Thoracic aorta (tissue), 2 donors: ENCODE measurements at regions not wholly inside any gene's neighbourhood (a gene's known extent, or its start where the extent isn't known, plus 50 kb on each side); places are given as distances from the start of the nearest gene placed in this dataset.
"Not testable (repeated sequence)": the region's sequence is repeated elsewhere in the genome, so short reads cannot be mapped to it uniquely, and the experiment has no call there.

Source experiments
- ATAC-seq: fragments of 150-250 bp; one replicate; pipeline ENCODE4 v1.8.0; 2017; ENCODE audit warnings: low read depth; ENCODE audit not compliant: insufficient number of reproducible peaks, low FRiP score
- DNase-seq: peaks from one replicate; pipeline ENCODE4 v3.0.0-alpha.2; 2020; ENCODE audit warnings: low spot score
- H3K27ac ChIP-seq, 2 donors: fragments of 200-600 bp; sonication (generic); 1 replicate in 1 of 2; 2 replicates in 1 of 2; pipeline ENCODE4 v1.5.1; 2016; ENCODE audit warnings: mild to moderate bottlenecking in 2 of 2, moderate library complexity in 2 of 2
- H3K27me3 ChIP-seq: fragments of 200-600 bp; sonication (generic); replicated peaks from 2 replicates; pipeline ENCODE4 v1.6.0; 2016; ENCODE audit warnings: mild to moderate bottlenecking; ENCODE audit not compliant: insufficient read depth
- H3K36me3 ChIP-seq: fragments of 200-600 bp; sonication (generic); one replicate; pipeline ENCODE4 v1.5.1; 2016
- H3K4me1 ChIP-seq, 2 donors: fragments of 200-600 bp; sonication (generic); 1 replicate in 1 of 2; 2 replicates in 1 of 2; pipeline versions ENCODE4 v1.5.1 to v1.6.0; 2016; ENCODE audit warnings: low read depth in 2 of 2, mild to moderate bottlenecking in 1 of 2; ENCODE audit not compliant: control insufficient read depth in 1 of 2
- H3K4me3 ChIP-seq: fragments of 200-600 bp; sonication (generic); 2 replicates; pipeline ENCODE4 v1.5.1; 2016; ENCODE audit warnings: mild to moderate bottlenecking
- H3K9me3 ChIP-seq: fragments of 200-600 bp; sonication (generic); 2 replicates; pipeline ENCODE4 v1.5.1; 2016
- CTCF ChIP-seq: fragments of 200-600 bp; sonication (generic); IDR thresholded peaks from one replicate; pipeline ENCODE4 v1.5.1; 2019; ENCODE audit warnings: antibody characterized with exemption

- ATAC-seq = no peak
- H3K4me1 ChIP-seq = no peaks in the 10 kb centered on the region
- H3K36me3 ChIP-seq = no peaks in the 10 kb centered on the region
- no peak overlapping the region for H3K27ac ChIP-seq
- H3K4me3 ChIP-seq = no peak overlapping the region
- no peak for TF ChIP-seq CTCF
- no peaks in the 10 kb centered on the region for H3K9me3 ChIP-seq
- no peak for DNase-seq
- no peaks in the 10 kb centered on the region for H3K27me3 ChIP-seq
Observed at GRCh38 chr5:90326995-90327394, 82.6 kb downstream of the CETN3 start.

DNA sequence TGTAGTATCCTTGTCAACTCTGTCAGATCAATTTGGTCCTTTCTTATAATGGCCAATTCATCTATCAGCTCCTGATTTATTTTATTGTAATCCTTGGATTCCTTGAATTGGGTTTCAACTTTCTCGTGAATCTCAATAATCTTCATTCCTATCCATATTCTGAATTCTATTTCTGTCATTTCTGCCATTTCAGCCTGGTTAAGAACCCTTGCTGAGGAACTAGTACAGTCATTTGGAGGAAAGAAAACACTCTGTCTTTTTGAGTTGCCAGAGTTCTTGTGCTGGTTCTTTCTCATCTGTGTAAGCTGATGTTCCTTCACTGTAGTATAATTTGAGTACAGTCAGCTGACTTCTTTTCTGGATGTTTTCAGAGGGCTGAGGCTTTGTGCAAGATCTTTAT lies 84.5 kb downstream of the CETN3 start:
- no peak for ATAC-seq

GRCh38 chr5:90320348-90320747 lies 89.2 kb downstream of the CETN3 start:
- ATAC-seq, DNase-seq, H3K4me3 ChIP-seq, H3K9me3 ChIP-seq, H3K4me1 ChIP-seq, H3K36me3 ChIP-seq, H3K27me3 ChIP-seq, H3K27ac ChIP-seq: not testable (repeated sequence)

More for the DNA sequence above, 84.5 kb downstream of the CETN3 start:
- no peak overlapping the region for H3K27ac ChIP-seq
- no peaks in the 10 kb centered on the region for H3K27me3 ChIP-seq
- H3K4me1 ChIP-seq = no peaks in the 10 kb centered on the region
- no peak overlapping the region for H3K4me3 ChIP-seq
- no peaks in the 10 kb centered on the region for H3K36me3 ChIP-seq
- H3K9me3 ChIP-seq = peaks cover 4% of the 10 kb centered on the region
- no peak for DNase-seq
- TF ChIP-seq CTCF = no peak

GRCh38 chr5:90312027-90312426 lies 97.5 kb downstream of the CETN3 start:
- no peaks in the 10 kb centered on the region for H3K36me3 ChIP-seq
- TF ChIP-seq CTCF = no peak
- peaks cover 0 to 8% of the 10 kb centered on the region in 2 donors for H3K4me1 ChIP-seq
- no peaks in the 10 kb centered on the region for H3K9me3 ChIP-seq
- H3K4me3 ChIP-seq = no peak overlapping the region
- ATAC-seq (no peak), DNase-seq (no peak)
- H3K27me3 ChIP-seq = no peaks in the 10 kb centered on the region
- H3K27ac ChIP-seq = no peak overlapping the region

GRCh38 chr5:90311401-90311800 lies 98.2 kb downstream of the CETN3 start:
- ATAC-seq (no peak), DNase-seq (no peak)
- H3K9me3 ChIP-seq = no peaks in the 10 kb centered on the region
- no peak overlapping the region for H3K27ac ChIP-seq
- H3K36me3 ChIP-seq = no peaks in the 10 kb centered on the region
- peaks cover 0 to 8% of the 10 kb centered on the region in 2 donors for H3K4me1 ChIP-seq
- H3K4me3 ChIP-seq = no peak overlapping the region
- no peak for TF ChIP-seq CTCF
- no peaks in the 10 kb centered on the region for H3K27me3 ChIP-seq

- no peak for TF ChIP-seq CTCF
- Histone ChIP-seq H3K4me1 (peaks cover 0 to 19% of the 10 kb centered on the region in 2 donors), H3K27ac (no peak overlapping the region), H3K9me3 (no peaks in the 10 kb centered on the region), H3K36me3 (no peaks in the 10 kb centered on the region), H3K27me3 (no peaks in the 10 kb centered on the region), H3K4me3 (no peak overlapping the region)
- no peak for ATAC-seq
- no peak for DNase-seq
Observed at GRCh38 chr5:90308787-90309585, 100.6 kb downstream of the CETN3 start.
